Liver (tissue), 8 donors: ENCODE measurements at regions not wholly inside any gene's neighbourhood (a gene's known extent, or its start where the extent isn't known, plus 50 kb on each side); places are given as distances from the start of the nearest gene placed in this dataset.

Source experiments
- DNase-seq: peaks from one replicate; pipeline ENCODE4 v3.0.0-alpha.2; 2017; ENCODE audit warnings: low spot score
- H3K27ac ChIP-seq, 2 donors: one replicate each; pipeline ENCODE4 v1.7.0; 2013; ENCODE audit warnings: inconsistent platforms in 2 of 2, low read length in 2 of 2, control low read depth in 1 of 2, low read depth in 1 of 2, mild to moderate bottlenecking in 1 of 2
- H3K27me3 ChIP-seq, 4 donors: one replicate each; pipeline versions ENCODE4 v1.6.1 to v1.7.0; 2013; ENCODE audit warnings: low read length in 3 of 4, inconsistent platforms in 1 of 4, mild to moderate bottlenecking in 1 of 4, moderate library complexity in 1 of 4; ENCODE audit not compliant: control insufficient read depth in 4 of 4, insufficient read depth in 4 of 4
- H3K36me3 ChIP-seq, 4 donors: one replicate each; pipeline versions ENCODE4 v1.6.1 to v1.7.0; 2013; ENCODE audit warnings: low read length in 3 of 4, mild to moderate bottlenecking in 3 of 4, low read depth in 1 of 4, moderate library complexity in 1 of 4; ENCODE audit not compliant: control insufficient read depth in 4 of 4, insufficient read depth in 3 of 4
- H3K4me1 ChIP-seq, 4 donors: one replicate each; pipeline versions ENCODE4 v1.6.1 to v1.7.0; 2013; ENCODE audit warnings: low read length in 3 of 4, mild to moderate bottlenecking in 3 of 4, moderate library complexity in 1 of 4; ENCODE audit not compliant: control insufficient read depth in 4 of 4, insufficient read depth in 4 of 4
- H3K4me3 ChIP-seq, 3 donors: one replicate each; pipeline versions ENCODE4 v1.6.1 to v1.7.0; 2013; ENCODE audit warnings: low read length in 3 of 3, control low read depth in 1 of 3, low read depth in 1 of 3, mild to moderate bottlenecking in 1 of 3
- H3K9ac ChIP-seq, 2 donors: one replicate each; pipeline ENCODE4 v1.7.0; 2013; ENCODE audit warnings: low read length in 2 of 2, mild to moderate bottlenecking in 2 of 2, moderate library complexity in 2 of 2, control low read depth in 1 of 2, low read depth in 1 of 2
- H3K9me3 ChIP-seq, 4 donors: one replicate each; pipeline versions ENCODE4 v1.6.1 to v1.7.0; 2013; ENCODE audit warnings: low read length in 3 of 4; ENCODE audit not compliant: control insufficient read depth in 4 of 4
- CTCF ChIP-seq: fragments of 150-350 bp; IDR thresholded peaks from 2 replicates; pipeline ENCODE4 v1.5.1; 2017; ENCODE audit warnings: improper control_type of control experiment, low read depth, low read length; ENCODE audit not compliant: missing input control
- EGR1 ChIP-seq, 2 donors: IDR thresholded peaks; 2 replicates each; pipeline ENCODE4 v1.6.1; 2016 to 2018; ENCODE audit warnings: antibody characterized with exemption in 2 of 2, low read depth in 2 of 2
- FOXA1 ChIP-seq: IDR thresholded peaks from 2 replicates; pipeline ENCODE4 v1.6.1; 2016; ENCODE audit warnings: antibody characterized with exemption
- FOXA2 ChIP-seq: IDR thresholded peaks from 2 replicates; pipeline ENCODE4 v1.6.1; 2016; ENCODE audit warnings: antibody characterized with exemption
- GABPA ChIP-seq, 2 donors: IDR thresholded peaks in 1 of 2; conservative IDR thresholded peaks in 1 of 2; 2 replicates each; pipeline ENCODE4 v1.6.1; 2016; ENCODE audit warnings: antibody characterized with exemption in 2 of 2, mild to moderate bottlenecking in 1 of 2, moderate library complexity in 1 of 2
- HNF4A ChIP-seq, 2 donors: conservative IDR thresholded peaks; 2 replicates each; pipeline ENCODE4 v1.6.1; 2016; ENCODE audit warnings: antibody characterized with exemption in 2 of 2, mild to moderate bottlenecking in 2 of 2
- HNF4G ChIP-seq: IDR thresholded peaks from 2 replicates; pipeline ENCODE4 v1.6.1; 2016; ENCODE audit warnings: antibody characterized with exemption
- JUND ChIP-seq, 2 donors: IDR thresholded peaks; 2 replicates each; pipeline ENCODE4 v1.6.1; 2016; ENCODE audit warnings: antibody characterized with exemption in 2 of 2
- MAX ChIP-seq: IDR thresholded peaks from 2 replicates; pipeline ENCODE4 v1.6.1; 2016; ENCODE audit warnings: antibody characterized with exemption
- NR2F2 ChIP-seq: IDR thresholded peaks from 2 replicates; pipeline ENCODE4 v1.6.1; 2016; ENCODE audit warnings: antibody characterized with exemption
- RAD21 ChIP-seq, 2 donors: IDR thresholded peaks; 2 replicates each; pipeline ENCODE4 v1.6.1; 2016; ENCODE audit warnings: antibody characterized with exemption in 2 of 2, mild to moderate bottlenecking in 2 of 2
- REST ChIP-seq: IDR thresholded peaks from 2 replicates; pipeline ENCODE4 v1.6.1; 2016; ENCODE audit warnings: antibody characterized with exemption, mild to moderate bottlenecking
- RXRA ChIP-seq, 2 donors: IDR thresholded peaks; 2 replicates each; pipeline ENCODE4 v1.6.1; 2017 to 2018; ENCODE audit warnings: antibody characterized with exemption in 2 of 2, mild to moderate bottlenecking in 1 of 2
- SP1 ChIP-seq: IDR thresholded peaks from 2 replicates; pipeline ENCODE4 v1.6.1; 2018; ENCODE audit warnings: antibody characterized with exemption, mild to moderate bottlenecking
- TAF1 ChIP-seq: conservative IDR thresholded peaks from 2 replicates; pipeline ENCODE4 v1.6.1; 2016; ENCODE audit warnings: antibody characterized with exemption, mild to moderate bottlenecking
- YY1 ChIP-seq: IDR thresholded peaks from 2 replicates; pipeline ENCODE4 v1.6.1; 2016; ENCODE audit warnings: antibody characterized with exemption, mild to moderate bottlenecking
- WGBS: extraction: QIAGEN DNeasy Blood & Tissue Kit; methylation state at CpG from one replicate; pipeline ENCODE4 v1.1.7; 2013; 5-methylcytosine and 5-hydroxymethylcytosine counted together
- TF ChIP-seq, protein P1 (sequence below): IDR thresholded peaks from 2 replicates; pipeline ENCODE4 v1.6.1; 2016; ENCODE audit warnings: antibody characterized with exemption
- TF ChIP-seq, protein P2 (sequence below): IDR thresholded peaks from 2 replicates; pipeline ENCODE4 v1.6.1; 2016; ENCODE audit warnings: antibody characterized with exemption
- donor health status: healthy.
- donor health status: healthy.
- donor health status: healthy.
- donor health status: healthy.
- donor health status: healthy.

DNA sequence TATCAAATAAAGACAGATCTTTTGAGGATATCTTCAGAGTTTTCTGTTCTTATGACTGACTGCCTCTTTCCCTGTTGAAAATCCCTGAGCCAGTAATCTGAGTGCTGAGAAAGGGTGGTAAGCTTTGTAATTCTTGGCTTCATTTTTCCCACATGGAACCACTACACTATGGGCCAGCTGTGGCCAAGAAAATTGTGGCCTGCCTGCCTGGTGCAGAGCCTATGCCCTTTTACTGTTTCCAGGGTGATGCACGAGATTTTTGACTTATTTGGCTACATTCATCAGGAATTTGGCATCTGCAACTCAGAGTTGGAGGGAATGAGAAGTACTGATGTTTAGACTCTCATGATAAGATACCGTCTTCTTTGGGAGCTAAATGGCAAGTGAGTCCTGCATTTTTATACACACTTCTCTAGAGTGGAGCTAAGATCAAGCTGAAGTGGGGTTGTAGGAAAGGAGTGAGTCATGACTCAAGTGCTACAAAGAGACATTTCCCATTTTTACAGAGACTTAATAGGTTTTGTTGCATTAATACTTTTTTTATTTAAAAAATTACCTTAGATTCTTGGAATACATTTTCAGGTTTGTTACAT, 328.2 kb upstream of the CDH7 start:
- WGBS: 54% methylated on average over 2 of the region's 2 CpGs
- Histone ChIP-seq H3K9me3 (peaks cover 0 to 5% (median 0%) of the 10 kb centered on the region in 4 donors), H3K4me1 (no peaks in the 10 kb centered on the region), H3K27me3 (no peaks in the 10 kb centered on the region), H3K4me3 (no peak overlapping the region), H3K9ac (no peak overlapping the region), H3K27ac (no peak overlapping the region), H3K36me3 (no peaks in the 10 kb centered on the region)
- DNase-seq: no peak
- TF ChIP-seq JUND (IDR thresholded peaks at IDR 0.05) (no peak), MAX (no peak), RAD21 (IDR thresholded peaks at IDR 0.05) (no peak), GABPA (IDR thresholded peaks at IDR 0.05 in 1 of 2, conservative IDR thresholded peaks at IDR 0.05 in 1 of 2) (no peak), REST (no peak), HNF4A (conservative IDR thresholded peaks at IDR 0.05) (no peak), NR2F2 (no peak), SP1 (no peak), FOXA2 (no peak), FOXA1 (no peak), HNF4G (no peak), RXRA (IDR thresholded peaks at IDR 0.05) (no peak), EGR1 (IDR thresholded peaks at IDR 0.05; ENCODE audit: low read depth in 2 of 2) (no peak), TAF1 (no peak), CTCF (no peak), YY1 (no peak)
- TF ChIP-seq, protein P1, sequence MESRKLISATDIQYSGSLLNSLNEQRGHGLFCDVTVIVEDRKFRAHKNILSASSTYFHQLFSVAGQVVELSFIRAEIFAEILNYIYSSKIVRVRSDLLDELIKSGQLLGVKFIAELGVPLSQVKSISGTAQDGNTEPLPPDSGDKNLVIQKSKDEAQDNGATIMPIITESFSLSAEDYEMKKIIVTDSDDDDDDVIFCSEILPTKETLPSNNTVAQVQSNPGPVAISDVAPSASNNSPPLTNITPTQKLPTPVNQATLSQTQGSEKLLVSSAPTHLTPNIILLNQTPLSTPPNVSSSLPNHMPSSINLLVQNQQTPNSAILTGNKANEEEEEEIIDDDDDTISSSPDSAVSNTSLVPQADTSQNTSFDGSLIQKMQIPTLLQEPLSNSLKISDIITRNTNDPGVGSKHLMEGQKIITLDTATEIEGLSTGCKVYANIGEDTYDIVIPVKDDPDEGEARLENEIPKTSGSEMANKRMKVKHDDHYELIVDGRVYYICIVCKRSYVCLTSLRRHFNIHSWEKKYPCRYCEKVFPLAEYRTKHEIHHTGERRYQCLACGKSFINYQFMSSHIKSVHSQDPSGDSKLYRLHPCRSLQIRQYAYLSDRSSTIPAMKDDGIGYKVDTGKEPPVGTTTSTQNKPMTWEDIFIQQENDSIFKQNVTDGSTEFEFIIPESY: no peak
- TF ChIP-seq, protein P2, sequence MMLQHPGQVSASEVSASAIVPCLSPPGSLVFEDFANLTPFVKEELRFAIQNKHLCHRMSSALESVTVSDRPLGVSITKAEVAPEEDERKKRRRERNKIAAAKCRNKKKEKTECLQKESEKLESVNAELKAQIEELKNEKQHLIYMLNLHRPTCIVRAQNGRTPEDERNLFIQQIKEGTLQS: no peak
